ENCODE measurements at regions not wholly inside any gene's neighbourhood (a gene's known extent, or its start where the extent isn't known, plus 50 kb on each side); places are given as distances from the start of the nearest gene placed in this dataset.
"Not testable (repeated sequence)": the region's sequence is repeated elsewhere in the genome, so short reads cannot be mapped to it uniquely, and the experiment has no call there.

DNA sequence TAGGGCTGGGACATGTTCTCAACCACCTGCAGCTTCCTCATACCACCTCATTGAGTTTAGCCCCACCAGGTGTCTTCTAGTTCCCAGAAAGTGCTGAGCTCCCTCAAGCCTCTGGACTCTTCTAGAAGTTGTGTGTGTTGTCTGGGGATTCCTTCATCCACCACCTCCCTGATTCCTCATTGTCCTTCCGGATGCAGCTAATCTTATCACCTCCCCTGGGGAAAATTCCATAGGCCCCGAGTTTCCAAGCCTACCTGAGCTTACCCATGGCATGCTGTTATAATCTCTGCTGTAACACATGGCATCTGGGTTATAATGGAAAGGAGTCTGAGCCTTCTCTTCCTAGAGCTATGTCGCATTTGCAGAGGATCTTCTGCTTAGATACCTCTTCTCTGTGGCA is 243.5 kb upstream of the SDK2 start:
- no peak for DNase-seq (ENCODE audit: low read depth, low spot score)

- DNase-seq (ENCODE audit: low read depth, low spot score), result no peak
These were observed 244.6 kb upstream of the SDK2 start for GRCh38 chr17:73888862-73889261.

GRCh38 chr17:73889439-73889838 is 245.2 kb upstream of the SDK2 start:
- DNase-seq (ENCODE audit: low read depth, low spot score), result no peak

GRCh38 chr17:73890831-73891405 is 246.7 kb upstream of the SDK2 start:
- no peak for DNase-seq (ENCODE audit: low read depth, low spot score)

- DNase-seq (ENCODE audit: low read depth, low spot score), result no peak
These were observed 250.9 kb upstream of the SDK2 start for GRCh38 chr17:73895157-73895556.

DNA sequence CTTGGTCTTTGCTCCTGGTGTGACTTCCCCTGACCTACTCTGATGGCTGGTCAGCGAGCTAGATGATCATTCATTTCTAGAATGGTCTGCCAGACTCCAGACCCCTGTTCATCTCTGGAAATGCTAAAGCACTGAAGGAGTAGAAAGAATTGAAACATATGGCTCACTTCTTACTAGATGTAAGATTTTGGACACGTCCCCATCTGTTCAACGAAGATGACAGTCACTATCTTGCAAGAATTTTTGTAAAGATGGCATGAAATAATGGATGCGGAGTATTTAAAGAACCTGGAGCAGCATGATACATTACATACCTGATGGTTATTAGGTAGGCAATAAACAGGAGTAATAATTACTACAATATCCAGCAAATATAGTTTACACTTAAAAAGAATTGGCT is 252.7 kb upstream of the SDK2 start:
- DNase-seq (ENCODE audit: low read depth, low spot score), result no peak

DNA sequence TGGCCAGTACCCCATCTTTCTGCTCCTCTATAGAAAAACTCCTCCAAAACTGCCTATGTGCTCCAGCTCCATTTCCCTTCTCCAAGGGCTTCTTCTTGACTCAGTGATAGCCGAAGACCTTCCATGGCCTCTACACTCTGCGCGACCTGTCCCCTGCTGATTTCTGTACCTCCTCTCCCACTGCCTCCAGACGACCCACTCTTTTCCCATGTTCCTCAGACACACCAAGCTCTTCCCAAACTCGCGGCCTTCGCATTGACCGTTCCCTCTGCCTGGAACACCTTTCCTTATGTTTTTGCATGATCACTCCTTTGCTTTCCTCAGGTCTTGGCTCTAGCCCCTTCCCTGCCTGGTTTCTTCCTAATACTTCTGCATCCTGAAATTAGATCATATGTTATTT is 255.6 kb upstream of the SDK2 start:
- DNase-seq (ENCODE audit: low read depth, low spot score), result no peak

- no peak for DNase-seq (ENCODE audit: low read depth, low spot score)
These were observed 256.3 kb upstream of the SDK2 start for GRCh38 chr17:73900516-73900915.

- DNase-seq (ENCODE audit: low read depth, low spot score), result no peak
These were observed 257.0 kb upstream of the SDK2 start for GRCh38 chr17:73901249-73901648.

GRCh38 chr17:73901661-73902415 is 257.6 kb upstream of the SDK2 start:
- no peak for DNase-seq (ENCODE audit: low read depth, low spot score)

DNA sequence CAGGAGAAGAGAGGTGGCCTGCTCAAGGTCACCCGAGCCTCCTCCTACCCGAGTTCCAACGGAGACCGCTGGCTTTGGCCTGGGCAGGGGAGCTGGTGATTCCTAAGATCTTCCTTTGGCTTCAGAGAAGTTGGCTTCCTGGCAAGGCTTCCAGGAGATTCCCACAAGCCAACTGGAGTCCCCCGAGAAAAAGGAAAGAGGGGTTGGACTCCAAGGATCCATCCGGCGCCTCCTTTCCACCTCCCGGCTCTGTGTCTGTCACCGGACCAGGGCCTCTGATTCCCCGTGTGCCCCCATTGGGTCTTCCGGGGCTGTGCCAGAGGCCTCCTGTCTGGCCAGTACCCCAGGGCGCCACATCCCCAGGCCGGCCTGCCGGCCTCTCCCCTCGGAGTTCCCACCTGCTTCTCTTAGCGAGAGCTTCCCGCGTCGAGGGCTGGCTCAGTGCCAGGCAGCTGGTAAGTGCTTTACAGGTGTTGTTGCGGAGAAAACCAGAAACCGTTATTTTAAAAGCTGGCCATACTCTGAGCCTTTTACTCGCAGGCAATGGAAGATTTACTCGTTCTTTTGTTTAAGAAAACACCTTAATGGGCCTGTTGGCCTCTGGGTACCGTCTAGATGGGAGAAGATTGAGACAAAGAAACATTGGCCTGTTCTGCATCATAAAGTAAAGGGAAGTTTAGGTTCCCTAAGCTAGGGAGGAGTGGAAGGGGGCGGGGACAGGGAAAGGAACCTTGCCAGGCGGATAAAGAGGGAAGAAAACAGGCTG is 258.4 kb upstream of the SDK2 start:
- no peak for DNase-seq (ENCODE audit: low read depth, low spot score)

DNA sequence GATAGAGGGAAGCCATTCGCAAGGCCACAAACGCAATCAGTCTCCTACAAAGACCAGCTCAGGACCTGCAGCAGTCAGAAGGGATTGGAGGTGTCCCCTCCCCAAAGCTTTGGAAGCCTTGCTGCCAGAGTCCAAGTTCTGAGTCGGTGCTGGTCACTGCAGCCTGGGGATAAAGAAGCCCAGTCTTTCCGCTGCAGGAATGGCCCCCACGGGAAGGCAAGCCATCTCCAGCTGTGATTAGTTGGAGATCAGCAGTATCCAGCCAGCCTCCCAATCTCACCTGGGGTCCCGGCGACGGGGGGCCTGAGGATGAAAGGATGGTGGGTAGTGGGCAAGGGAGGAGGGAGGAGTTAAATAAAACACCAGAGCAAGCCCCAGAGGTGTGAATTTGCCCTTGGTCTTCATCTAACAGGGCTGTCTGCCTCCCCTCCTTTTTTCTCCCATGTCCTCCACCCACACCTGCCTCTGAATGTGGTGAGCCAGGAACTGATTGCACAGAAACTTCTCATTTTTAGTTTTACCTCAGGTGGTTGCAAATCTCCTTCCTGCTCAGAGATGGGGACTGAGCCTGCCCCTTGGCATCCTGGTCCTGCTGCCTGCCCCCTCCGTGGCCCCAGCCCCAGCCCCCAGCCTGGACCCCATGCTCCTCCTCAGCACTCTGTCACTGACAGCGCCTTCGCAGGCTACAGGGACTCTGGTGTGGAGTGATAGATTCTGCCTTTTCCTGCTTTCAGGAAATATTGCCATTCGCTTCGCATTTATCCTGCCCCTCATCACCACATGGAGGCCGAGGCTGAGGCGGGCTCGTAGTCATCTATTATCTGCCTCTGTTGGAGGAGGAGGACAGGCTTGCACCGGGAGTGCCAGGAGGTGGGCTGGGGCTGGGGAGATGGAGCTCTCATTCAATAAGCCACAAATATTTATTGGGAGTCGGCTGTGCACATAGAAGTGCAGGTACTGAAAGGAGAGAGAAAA is 262.9 kb upstream of the SDK2 start:
- DNase-seq (ENCODE audit: low read depth, low spot score), result no peak

DNA sequence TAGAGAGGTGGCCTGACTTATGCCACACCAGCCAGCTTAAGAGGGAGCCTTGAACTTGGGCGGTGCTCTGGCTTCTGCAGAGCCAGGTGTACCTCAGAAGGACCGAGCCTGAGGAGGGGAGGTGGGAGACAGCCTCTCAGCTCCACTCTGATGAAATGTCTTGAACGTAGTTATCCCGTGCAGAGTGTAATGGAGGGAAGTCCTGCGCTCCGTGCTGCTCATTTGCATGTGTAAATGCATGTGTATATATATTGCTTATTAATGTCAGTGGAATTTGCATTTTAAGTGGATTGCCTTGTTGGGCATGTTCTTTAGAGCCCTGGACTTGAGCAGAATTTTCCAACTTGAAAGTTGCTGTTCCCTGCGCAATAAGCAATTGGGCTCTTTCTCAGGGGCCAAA is 264.9 kb upstream of the SDK2 start:
- DNase-seq (ENCODE audit: low read depth, low spot score), result no peak

DNA sequence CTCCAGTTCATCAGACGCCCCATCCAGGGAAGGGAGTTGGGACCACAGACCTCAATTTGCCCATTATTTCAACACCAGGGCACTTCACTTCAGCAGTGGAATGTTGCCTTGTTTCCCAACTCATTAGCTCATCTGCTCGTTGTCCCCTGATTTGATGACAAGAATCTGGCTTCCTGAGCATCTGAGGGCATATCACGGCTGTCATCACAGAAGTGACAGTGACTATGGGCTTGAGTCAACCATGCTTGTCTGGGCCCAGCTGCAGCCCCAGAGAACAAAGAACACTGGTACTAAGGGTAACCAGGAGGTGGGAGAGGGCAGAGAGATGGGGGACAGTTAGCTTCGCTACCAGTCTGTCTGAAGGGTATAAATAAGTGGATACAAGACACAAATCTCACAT is 266.0 kb upstream of the SDK2 start:
- no peak for DNase-seq (ENCODE audit: low read depth, low spot score)

GRCh38 chr17:73910821-73911515 is 266.7 kb upstream of the SDK2 start:
- DNase-seq (ENCODE audit: low read depth, low spot score), result no peak

- no peak for DNase-seq (ENCODE audit: low read depth, low spot score)
These were observed 267.6 kb upstream of the SDK2 start for GRCh38 chr17:73911726-73912372.

DNA sequence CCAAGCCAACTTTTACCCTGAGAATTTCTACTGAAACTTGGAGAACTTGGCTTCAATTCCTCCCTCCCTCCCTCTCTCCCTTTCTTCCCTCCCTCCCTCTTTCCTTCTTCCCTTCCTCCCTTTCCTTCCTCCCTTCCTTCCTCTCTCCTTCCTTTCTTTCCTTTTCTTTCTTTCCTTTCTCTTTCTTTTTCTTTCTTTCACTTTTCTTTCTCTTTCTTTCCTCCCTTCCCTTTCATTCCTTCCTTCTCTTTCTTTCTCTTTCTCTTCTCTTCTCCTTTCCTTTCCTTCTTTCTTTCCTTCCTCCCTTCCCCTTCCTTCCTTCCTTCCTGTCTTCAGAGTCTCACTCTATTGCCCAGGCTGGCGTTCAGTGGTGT is 268.1 kb upstream of the SDK2 start:
- no peak for DNase-seq (ENCODE audit: low read depth, low spot score)

DNA sequence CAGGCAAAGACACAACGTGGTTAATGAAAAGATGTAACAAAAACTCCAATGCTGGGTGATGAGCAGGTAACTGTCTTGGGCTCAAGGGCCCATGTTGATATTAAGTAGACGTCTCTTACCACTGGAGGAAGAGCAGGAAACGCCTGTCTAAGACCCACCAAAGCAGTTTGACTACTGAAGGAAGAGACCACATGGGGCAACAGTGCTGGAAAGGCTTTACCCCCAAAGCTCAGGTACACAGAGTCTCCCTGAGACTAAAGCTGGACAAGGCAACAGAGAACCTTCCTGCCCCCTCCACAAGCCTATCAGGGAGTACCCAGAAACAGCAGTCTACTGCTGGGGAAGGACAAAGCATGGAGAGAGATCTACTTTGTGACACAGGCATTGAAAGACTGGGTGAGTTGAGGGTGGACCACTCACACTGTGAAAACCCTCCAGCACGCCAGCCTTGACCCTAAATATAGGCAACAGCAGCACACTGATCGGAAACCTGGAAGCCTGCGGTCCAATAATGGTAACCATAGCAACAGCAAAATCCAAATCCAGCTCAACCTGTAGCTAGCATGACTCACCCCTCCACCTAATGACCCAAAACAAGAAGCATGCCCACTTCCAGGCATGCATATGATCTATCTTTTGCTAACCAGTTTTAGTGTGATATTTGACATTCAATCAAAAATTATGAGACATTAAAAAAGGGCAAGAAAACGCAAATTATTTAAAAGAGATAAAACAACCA is 270.5 kb upstream of the SDK2 start:
- DNase-seq (ENCODE audit: low read depth, low spot score), result no peak

DNA sequence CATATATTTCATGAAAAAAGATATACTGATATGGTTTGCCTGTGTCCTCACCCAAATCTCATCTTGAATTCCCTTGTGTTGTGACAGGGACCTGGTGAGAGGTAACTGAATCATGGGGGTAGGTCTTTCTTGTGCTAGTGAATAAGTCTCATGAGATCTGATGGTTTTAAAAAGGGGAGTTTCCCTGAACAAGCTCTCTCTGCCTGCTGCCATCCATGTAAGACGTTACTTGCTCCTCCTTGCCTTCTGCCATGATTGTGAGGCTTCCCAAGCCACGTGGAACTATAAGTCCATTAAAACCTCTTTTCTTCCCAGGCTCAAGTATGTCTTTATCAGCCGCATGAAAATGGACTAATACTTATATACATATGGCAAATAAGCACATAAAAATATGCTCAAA is 274.8 kb upstream of the SDK2 start:
- not testable (repeated sequence) for DNase-seq (ENCODE audit: low read depth, low spot score)

DNA sequence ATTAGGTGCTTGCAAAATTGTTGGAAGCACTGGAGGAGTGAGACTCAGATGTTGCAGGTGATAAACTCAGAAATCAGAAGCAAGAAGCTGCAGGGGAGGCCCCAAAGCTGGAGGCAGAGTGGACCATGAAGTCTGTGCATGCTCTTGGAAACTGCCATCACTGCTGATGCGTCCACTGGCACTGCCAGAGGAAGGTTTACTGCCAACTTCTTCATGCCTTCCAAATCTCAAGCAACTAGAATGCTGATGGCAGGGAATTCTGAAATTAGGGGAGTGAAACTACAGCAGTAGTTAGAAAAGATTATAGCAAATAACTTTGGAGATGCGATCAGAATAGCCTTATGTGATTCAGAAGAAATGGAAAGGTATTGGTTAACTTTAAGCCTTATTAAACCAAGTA is 277.1 kb upstream of the SDK2 start:
- no peak for DNase-seq (ENCODE audit: low read depth, low spot score)
